22Rv1 (cell line): ENCODE measurements at regions not wholly inside any gene's neighbourhood (a gene's known extent, or its start where the extent isn't known, plus 50 kb on each side); places are given as distances from the start of the nearest gene placed in this dataset.

ENCODE experiments used
- H3K27ac ChIP-seq: fragments of 450-650 bp; 2 replicates; pipeline ENCODE4 v1.5.1; 2017
- ZFX ChIP-seq: fragments of 450-650 bp; IDR thresholded peaks from 2 replicates; pipeline ENCODE4 v1.6.1; 2017; ENCODE audit warnings: antibody characterized with exemption, borderline replicate concordance
- TF ChIP-seq, protein P1 (sequence below): fragments of 450-650 bp; IDR thresholded peaks from 2 replicates; pipeline ENCODE4 v1.5.1; 2017; ENCODE audit warnings: mild to moderate bottlenecking

DNA sequence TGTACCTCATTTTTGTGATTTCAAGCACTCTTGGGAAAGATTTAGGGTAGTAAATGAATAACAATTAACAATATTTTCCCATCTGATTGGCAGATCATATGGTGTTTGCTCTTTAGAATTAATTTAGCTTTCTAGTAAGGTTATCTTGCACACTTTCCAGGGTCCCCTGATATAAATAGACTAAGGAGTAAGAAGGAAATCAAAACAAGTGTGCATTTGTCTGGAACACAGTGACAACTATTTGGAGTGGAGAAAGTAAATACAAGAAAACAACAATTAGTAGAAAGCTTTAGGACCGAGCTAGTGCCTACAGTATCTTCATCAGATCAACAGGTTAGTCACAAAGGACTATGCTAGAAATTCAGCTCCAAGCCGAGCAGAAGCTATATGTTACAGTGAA, 429.5 kb downstream of the COG6 start:
- H3K27ac ChIP-seq, result no peak overlapping the region
- no peak for TF ChIP-seq ZFX
- TF ChIP-seq, protein P1, sequence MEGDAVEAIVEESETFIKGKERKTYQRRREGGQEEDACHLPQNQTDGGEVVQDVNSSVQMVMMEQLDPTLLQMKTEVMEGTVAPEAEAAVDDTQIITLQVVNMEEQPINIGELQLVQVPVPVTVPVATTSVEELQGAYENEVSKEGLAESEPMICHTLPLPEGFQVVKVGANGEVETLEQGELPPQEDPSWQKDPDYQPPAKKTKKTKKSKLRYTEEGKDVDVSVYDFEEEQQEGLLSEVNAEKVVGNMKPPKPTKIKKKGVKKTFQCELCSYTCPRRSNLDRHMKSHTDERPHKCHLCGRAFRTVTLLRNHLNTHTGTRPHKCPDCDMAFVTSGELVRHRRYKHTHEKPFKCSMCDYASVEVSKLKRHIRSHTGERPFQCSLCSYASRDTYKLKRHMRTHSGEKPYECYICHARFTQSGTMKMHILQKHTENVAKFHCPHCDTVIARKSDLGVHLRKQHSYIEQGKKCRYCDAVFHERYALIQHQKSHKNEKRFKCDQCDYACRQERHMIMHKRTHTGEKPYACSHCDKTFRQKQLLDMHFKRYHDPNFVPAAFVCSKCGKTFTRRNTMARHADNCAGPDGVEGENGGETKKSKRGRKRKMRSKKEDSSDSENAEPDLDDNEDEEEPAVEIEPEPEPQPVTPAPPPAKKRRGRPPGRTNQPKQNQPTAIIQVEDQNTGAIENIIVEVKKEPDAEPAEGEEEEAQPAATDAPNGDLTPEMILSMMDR, result no peak

DNA sequence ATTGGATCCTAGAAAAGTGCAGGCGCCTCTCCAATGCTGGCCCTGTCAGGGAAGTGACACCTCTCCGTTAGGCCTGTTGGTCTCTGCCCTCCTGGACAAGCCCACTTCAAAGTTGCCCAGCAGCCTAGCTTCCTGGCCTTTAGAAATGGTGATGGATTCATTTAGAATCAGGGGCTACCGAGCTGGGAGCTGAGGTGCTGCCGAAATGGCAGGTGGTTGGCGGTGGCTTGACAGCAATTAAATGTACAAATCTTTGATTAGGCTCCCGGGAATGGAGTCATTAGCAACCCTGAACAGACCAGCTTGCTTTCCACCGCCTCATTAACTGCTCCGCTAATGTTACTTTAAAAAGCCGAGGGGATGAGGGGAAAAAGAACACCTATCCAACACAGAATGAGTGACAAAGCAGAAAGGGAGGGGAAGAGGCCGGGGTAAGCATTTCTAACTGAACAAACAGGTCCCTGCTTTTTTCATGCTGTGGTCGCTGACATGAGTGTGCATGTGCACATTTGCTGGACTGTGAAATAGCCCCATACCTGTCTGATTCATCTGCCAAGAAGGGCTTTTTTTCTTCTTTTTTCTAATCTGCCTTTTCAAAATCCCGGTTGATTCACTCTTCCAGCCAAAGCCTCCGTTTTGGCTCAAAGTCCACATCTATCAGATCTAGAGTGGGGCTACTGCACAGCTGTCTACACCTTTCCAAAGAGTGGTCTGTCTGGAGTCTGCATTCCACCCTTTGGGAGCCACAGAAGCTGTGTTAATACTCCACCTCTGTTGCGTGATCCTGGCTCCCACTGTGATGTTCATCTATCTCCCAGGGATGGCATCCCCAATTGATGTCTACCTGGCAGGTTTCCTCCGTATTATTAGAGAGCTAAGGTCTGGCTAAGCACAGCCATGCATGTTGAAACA, 431.9 kb downstream of the COG6 start:
- H3K27ac ChIP-seq, result no peak overlapping the region
- TF ChIP-seq, protein P1, result no peak
- no peak for TF ChIP-seq ZFX

DNA sequence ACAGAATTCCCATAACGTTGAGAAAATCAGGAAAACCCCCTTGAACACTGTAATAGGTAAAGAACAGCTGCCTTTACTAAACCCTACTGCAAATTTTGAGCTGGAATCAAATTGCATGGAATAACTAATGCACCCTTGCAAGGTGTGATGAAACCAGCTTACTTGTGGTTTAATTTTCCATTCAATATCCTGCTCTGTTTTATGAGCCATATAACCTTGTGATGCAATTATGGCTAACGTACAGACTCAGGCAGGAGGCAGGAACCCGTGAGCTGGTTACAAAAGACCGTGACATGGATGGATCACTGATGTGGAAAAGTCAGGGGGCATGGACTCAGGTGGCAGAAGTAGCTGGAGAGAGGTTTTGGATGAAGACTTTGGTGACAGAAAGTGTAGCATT, 438.6 kb downstream of the COG6 start:
- no peak overlapping the region for H3K27ac ChIP-seq
- TF ChIP-seq, protein P1, result no peak
- no peak for TF ChIP-seq ZFX

DNA sequence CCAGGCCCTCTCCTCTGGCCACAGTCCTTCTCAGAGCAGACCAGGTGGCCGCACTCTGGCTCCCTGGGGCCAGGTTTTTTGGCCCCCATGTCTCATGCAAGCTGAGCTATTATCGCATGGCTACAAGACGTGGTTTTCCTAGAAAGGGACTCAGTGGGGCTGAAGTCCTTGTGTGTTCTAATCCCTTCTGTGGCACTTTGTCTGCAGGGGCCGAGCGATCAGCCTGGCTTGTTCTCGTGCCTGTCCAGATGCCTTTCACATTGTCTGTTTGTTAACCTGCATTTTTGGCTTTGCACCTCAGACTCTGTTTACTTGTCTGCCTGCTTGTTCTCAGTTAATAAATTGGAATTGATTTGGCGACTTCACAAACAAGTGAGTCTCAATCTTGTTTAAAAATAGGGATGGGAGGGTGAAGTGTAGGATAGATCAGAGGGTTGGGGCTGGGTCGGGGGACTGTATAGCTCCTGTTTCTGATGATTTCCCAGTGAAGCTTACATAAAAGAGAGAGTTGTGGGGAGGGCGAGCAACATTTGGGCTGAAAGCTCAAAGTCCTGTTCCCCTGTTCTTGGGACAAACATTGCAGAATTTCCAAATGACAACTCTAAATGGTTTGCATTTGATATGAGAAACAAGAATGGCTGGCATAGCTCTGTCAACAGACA, 440.4 kb downstream of the COG6 start:
- H3K27ac ChIP-seq, result no peak overlapping the region
- TF ChIP-seq, protein P1, result no peak
- no peak for TF ChIP-seq ZFX

DNA sequence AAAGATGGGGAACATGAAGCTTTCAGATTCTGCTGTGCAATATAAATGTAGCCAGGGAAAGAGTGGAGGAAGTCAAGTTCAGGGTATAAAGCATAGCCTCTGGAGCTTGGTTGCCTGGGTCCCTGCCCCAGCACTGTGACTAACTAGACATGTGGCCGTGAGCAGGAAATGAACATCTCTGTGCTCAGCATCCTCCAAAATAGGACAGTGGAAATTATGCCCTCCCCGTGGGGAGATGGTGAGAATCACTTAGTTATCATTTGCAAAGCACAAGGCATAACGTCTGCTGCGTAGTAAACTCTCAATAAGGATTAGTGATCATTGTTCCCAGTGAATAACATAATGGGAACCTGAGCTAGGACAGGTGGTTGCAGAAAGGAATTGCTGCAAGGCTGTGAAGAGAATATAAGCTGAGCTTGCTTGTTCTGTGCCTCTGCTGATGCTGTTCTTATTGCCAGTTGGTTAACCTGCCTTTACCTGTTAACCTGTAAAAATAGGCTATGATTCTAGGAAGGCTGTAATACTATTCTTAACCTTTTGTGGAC, 441.0 kb downstream of the COG6 start:
- no peak overlapping the region for H3K27ac ChIP-seq
- TF ChIP-seq, protein P1, result no peak
- TF ChIP-seq ZFX, result no peak

DNA sequence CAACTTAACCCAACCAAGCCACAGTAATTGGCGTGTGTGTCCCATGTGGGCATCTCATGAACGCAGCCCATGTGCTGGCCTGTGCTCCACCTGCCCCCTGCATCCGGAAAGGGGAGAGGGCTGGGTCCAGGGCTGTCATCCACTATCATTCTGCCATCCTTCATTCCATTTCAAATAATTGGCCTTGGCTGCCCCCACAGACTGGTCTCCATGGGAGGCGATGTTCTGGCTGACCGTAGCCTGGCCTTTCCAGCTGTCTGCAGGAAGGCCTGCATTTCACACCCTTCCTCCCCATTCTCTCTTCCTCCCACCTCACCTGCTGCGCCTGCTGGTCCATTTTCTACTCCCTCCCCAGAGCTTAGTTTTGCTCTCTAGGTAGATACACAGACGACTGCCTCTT, 442.8 kb downstream of the COG6 start:
- no peak overlapping the region for H3K27ac ChIP-seq
- no peak for TF ChIP-seq ZFX
- TF ChIP-seq, protein P1, result no peak
